ENCODE measurements at regions not wholly inside any gene's neighbourhood (a gene's known extent, or its start where the extent isn't known, plus 50 kb on each side); places are given as distances from the start of the nearest gene placed in this dataset.

DNA sequence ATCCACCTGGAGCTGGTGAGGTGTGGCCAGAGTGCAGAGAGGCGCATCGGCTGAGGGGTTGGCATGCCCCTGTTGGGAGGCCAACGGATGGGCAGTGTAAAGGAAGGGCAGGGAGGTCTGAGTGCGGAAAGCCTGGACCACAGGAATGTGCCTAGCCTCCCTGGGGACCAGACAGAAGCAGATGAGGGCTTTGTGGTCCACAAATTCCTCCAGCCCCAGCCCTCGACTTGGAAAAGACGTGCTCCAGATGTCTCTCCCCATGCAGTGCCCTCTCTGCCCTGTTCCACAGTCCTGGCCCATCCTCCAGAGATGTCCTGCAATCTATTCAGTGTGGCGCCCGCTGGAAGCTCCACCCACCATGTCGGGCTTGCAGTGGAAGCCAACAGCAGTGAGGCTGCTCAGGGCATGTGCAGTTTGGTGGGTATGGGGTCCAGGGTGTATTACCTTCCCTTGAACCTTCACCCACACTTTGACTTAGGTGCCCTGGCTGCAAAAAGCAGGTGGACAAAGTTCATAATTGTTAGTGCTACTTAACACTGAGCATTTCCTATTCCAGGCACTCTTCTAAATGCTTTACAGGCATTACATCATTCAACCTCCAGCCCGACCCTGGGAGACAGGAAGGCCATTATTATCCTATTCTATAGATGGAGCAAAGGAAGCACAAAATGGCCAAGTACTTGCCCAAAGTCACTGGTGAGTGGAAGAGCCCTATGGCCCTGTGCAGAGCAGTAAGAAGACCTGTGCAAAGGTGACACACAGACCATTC is 120.2 kb upstream of the SLC25A48 start:
- no peak for TF ChIP-seq TAF1 (conservative IDR thresholded peaks at IDR 0.05)
- no peak for TF ChIP-seq SP1 (IDR thresholded peaks at IDR 0.05)
- TF ChIP-seq, protein P1, sequence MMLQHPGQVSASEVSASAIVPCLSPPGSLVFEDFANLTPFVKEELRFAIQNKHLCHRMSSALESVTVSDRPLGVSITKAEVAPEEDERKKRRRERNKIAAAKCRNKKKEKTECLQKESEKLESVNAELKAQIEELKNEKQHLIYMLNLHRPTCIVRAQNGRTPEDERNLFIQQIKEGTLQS (IDR thresholded peaks at IDR 0.05) = no peak
- TF ChIP-seq RAD21 (IDR thresholded peaks at IDR 0.05) = no peak
- TF ChIP-seq JUND (IDR thresholded peaks at IDR 0.05) = no peak
- no peak for TF ChIP-seq YY1 (IDR thresholded peaks at IDR 0.05)
- TF ChIP-seq NR2F2 (IDR thresholded peaks at IDR 0.05) = no peak
- TF ChIP-seq HNF4G (IDR thresholded peaks at IDR 0.05) = no peak
- no peak for TF ChIP-seq GABPA (IDR thresholded peaks at IDR 0.05 in 1 of 2, conservative IDR thresholded peaks at IDR 0.05 in 1 of 2)
- TF ChIP-seq RXRA (IDR thresholded peaks at IDR 0.05) = no peak
- no peak for TF ChIP-seq EGR1 (IDR thresholded peaks at IDR 0.05; ENCODE audit: low read depth in 2 of 2)
- TF ChIP-seq, protein P2, sequence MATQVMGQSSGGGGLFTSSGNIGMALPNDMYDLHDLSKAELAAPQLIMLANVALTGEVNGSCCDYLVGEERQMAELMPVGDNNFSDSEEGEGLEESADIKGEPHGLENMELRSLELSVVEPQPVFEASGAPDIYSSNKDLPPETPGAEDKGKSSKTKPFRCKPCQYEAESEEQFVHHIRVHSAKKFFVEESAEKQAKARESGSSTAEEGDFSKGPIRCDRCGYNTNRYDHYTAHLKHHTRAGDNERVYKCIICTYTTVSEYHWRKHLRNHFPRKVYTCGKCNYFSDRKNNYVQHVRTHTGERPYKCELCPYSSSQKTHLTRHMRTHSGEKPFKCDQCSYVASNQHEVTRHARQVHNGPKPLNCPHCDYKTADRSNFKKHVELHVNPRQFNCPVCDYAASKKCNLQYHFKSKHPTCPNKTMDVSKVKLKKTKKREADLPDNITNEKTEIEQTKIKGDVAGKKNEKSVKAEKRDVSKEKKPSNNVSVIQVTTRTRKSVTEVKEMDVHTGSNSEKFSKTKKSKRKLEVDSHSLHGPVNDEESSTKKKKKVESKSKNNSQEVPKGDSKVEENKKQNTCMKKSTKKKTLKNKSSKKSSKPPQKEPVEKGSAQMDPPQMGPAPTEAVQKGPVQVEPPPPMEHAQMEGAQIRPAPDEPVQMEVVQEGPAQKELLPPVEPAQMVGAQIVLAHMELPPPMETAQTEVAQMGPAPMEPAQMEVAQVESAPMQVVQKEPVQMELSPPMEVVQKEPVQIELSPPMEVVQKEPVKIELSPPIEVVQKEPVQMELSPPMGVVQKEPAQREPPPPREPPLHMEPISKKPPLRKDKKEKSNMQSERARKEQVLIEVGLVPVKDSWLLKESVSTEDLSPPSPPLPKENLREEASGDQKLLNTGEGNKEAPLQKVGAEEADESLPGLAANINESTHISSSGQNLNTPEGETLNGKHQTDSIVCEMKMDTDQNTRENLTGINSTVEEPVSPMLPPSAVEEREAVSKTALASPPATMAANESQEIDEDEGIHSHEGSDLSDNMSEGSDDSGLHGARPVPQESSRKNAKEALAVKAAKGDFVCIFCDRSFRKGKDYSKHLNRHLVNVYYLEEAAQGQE (IDR thresholded peaks at IDR 0.05) = no peak
- TF ChIP-seq, protein P3, sequence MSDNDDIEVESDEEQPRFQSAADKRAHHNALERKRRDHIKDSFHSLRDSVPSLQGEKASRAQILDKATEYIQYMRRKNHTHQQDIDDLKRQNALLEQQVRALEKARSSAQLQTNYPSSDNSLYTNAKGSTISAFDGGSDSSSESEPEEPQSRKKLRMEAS (IDR thresholded peaks at IDR 0.05) = no peak
- TF ChIP-seq, protein P4, sequence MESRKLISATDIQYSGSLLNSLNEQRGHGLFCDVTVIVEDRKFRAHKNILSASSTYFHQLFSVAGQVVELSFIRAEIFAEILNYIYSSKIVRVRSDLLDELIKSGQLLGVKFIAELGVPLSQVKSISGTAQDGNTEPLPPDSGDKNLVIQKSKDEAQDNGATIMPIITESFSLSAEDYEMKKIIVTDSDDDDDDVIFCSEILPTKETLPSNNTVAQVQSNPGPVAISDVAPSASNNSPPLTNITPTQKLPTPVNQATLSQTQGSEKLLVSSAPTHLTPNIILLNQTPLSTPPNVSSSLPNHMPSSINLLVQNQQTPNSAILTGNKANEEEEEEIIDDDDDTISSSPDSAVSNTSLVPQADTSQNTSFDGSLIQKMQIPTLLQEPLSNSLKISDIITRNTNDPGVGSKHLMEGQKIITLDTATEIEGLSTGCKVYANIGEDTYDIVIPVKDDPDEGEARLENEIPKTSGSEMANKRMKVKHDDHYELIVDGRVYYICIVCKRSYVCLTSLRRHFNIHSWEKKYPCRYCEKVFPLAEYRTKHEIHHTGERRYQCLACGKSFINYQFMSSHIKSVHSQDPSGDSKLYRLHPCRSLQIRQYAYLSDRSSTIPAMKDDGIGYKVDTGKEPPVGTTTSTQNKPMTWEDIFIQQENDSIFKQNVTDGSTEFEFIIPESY (IDR thresholded peaks at IDR 0.05) = no peak
- TF ChIP-seq FOXA2 (IDR thresholded peaks at IDR 0.05) = no peak
- no peak for TF ChIP-seq FOXA1 (IDR thresholded peaks at IDR 0.05)
- no peak for TF ChIP-seq CTCF (IDR thresholded peaks at IDR 0.05; ENCODE audit: low read depth, low read length, missing input control)
- no peak for TF ChIP-seq HNF4A (conservative IDR thresholded peaks at IDR 0.05)
- H3K9ac ChIP-seq (ENCODE audit: low read depth in 1 of 2, low read length in 2 of 2) = no peak overlapping the region
- no peaks in the 10 kb centered on the region for H3K27me3 ChIP-seq (ENCODE audit: control insufficient read depth in 4 of 4, insufficient read depth in 4 of 4, low read length in 3 of 4)
- WGBS = 78% methylated on average over 10 of the region's 10 CpGs
- H3K9me3 ChIP-seq (ENCODE audit: control insufficient read depth in 4 of 4, low read length in 3 of 4) = no peaks in the 10 kb centered on the region
- no peak overlapping the region for H3K4me3 ChIP-seq (ENCODE audit: low read depth in 1 of 3, low read length in 3 of 3)
- H3K27ac ChIP-seq (ENCODE audit: low read depth in 1 of 2, low read length in 2 of 2) = no peak overlapping the region
- no peaks in the 10 kb centered on the region for H3K36me3 ChIP-seq (ENCODE audit: control insufficient read depth in 4 of 4, insufficient read depth in 3 of 4, low read depth in 1 of 4, low read length in 3 of 4)
- DNase-seq (ENCODE audit: low spot score) = no peak
- H3K4me1 ChIP-seq (ENCODE audit: control insufficient read depth in 4 of 4, insufficient read depth in 4 of 4, low read length in 3 of 4) = no peaks in the 10 kb centered on the region

Measured in liver (tissue), 8 donors.